ENCODE measurements at regions not wholly inside any gene's neighbourhood (a gene's known extent, or its start where the extent isn't known, plus 50 kb on each side); places are given as distances from the start of the nearest gene placed in this dataset.

- Histone ChIP-seq H3K4ac (ENCODE audit: low read depth, low read length) (no peak overlapping the region), H2BK5ac (ENCODE audit: low read depth, low read length, poor library complexity, severe bottlenecking) (no peak overlapping the region), H3K23ac (ENCODE audit: low read depth, low read length) (no peak overlapping the region), H2BK120ac (ENCODE audit: low read depth, low read length) (no peak overlapping the region), H3K18ac (ENCODE audit: low read depth, low read length) (no peak overlapping the region), H3K14ac (replicated peaks; ENCODE audit: low read depth, low read length) (no peak overlapping the region), H2AK5ac (ENCODE audit: low read depth, low read length) (no peak overlapping the region), H4K5ac (ENCODE audit: low read depth, low read length) (no peak overlapping the region), H3K9me3 (ENCODE audit: control insufficient read depth, insufficient read depth, low read length) (peaks cover 32% of the 10 kb centered on the region), H3K4me3 (ENCODE audit: insufficient read depth, low read depth, low read length) (no peak overlapping the region), H4K8ac (ENCODE audit: low read depth in 2 of 2, low read length in 2 of 2) (no peak overlapping the region), H3K4me2 (ENCODE audit: low read depth, low read length) (no peak overlapping the region), H3K9ac (ENCODE audit: low read depth, low read length) (no peak overlapping the region), H3K9me1 (ENCODE audit: insufficient read depth, low read length) (no peaks in the 10 kb centered on the region), H4K91ac (ENCODE audit: insufficient read depth, low read depth, low read length) (no peak overlapping the region), H3K27me3 (ENCODE audit: control insufficient read depth, insufficient read depth, low read length) (no peaks in the 10 kb centered on the region), H3K27ac (ENCODE audit: insufficient read depth, low read length) (no peak overlapping the region), H3K36me3 (ENCODE audit: control insufficient read depth, insufficient read depth, low read length) (no peaks in the 10 kb centered on the region), H2BK15ac (ENCODE audit: low read depth, low read length) (no peak overlapping the region), H2BK20ac (ENCODE audit: low read depth, low read length) (no peak overlapping the region), H3K79me1 (ENCODE audit: low read depth in 1 of 2, low read length in 2 of 2) (no peaks in the 10 kb centered on the region), H3K4me1 (ENCODE audit: control insufficient read depth, insufficient read depth, low read length) (no peaks in the 10 kb centered on the region), H3K56ac (ENCODE audit: extremely low read depth, insufficient read depth, low read length) (no peak overlapping the region), H2AK9ac (replicated peaks; ENCODE audit: low read depth, low read length, poor library complexity) (no peak overlapping the region), H2AFZ (replicated peaks; ENCODE audit: low read length, poor library complexity) (no peak overlapping the region), H4K20me1 (ENCODE audit: insufficient read depth, low read length) (no peaks in the 10 kb centered on the region)
- dilution Hi-C loops (cut with HindIII; ENCODE audit: low sequenced_read_pairs, unreplicated experiment), result no loop called here
- no peak for DNase-seq
- CTCF ChIA-PET, result no interaction called here
- BruUV-seq (replicated peaks), result no TSS peak
- no peak for ATAC-seq (ENCODE audit: low read depth)
- no CpG with 5 or more reads among the region's 2 CpGs for WGBS, 2 experiments (ENCODE audit: extremely low coverage in 2 of 2, insufficient read length in 1 of 2)
- TF ChIP-seq CHD1 (IDR thresholded peaks at IDR 0.05; ENCODE audit: low read depth, low read length) (no peak), ELK1 (IDR thresholded peaks at IDR 0.05; ENCODE audit: borderline replicate concordance, low read depth, low read length) (no peak), RFX5 (IDR thresholded peaks at IDR 0.05; ENCODE audit: low read depth, low read length) (no peak), USF2 (IDR thresholded peaks at IDR 0.05; ENCODE audit: low read depth, low read length) (no peak), MAZ (IDR thresholded peaks at IDR 0.05; ENCODE audit: borderline replicate concordance, low read depth, low read length) (no peak), SMC3 (IDR thresholded peaks at IDR 0.05; ENCODE audit: low read depth, low read length) (no peak), CTCF (conservative IDR thresholded peaks at IDR 0.05; ENCODE audit: low read depth, low read length) (no peak)
- in situ Hi-C loops (cut with MboI; ENCODE audit: low sequenced_read_pairs), result no loop called here
- intact Hi-C loops (cut with micrococcal nuclease), result no loop called here
- POLR2A ChIA-PET (ENCODE audit: unreplicated experiment), result no interaction called here
These were observed 159.0 kb downstream of the MYCN start for GRCh38 chr2:16099326-16099725.

Measured in IMR-90 (cell line).